ENCODE measurements at regions not wholly inside any gene's neighbourhood (a gene's known extent, or its start where the extent isn't known, plus 50 kb on each side); places are given as distances from the start of the nearest gene placed in this dataset.

DNA sequence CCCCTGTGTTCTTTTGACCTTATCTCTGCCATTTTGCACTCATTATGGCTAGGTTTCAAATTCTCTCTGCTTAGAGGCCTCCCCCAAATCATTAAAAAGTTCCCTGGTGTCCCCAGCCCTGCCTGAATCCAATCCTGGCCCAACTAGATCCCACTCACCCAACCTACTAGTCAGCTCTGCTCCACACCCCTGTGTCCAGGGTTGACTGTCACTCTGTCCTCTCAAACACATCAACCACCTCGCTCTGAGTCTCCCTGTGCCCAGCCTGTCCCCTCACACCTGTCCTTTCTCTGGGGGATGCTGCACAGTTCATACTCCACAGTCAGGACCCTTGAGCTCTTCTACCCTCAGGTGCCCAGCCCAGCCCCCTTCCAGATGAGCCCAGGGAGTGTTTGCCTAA is 154.2 kb upstream of the SV2C start:
- no peak overlapping the region for H3K4me3 ChIP-seq (ENCODE audit: low read depth, low read length)
- DNase-seq (ENCODE audit: extremely low spot score): no peak
- no peak overlapping the region for H3K27ac ChIP-seq (ENCODE audit: low read depth)
- WGBS: 77% methylated on average over 1 of the region's 1 CpG
- no peaks in the 10 kb centered on the region for H3K36me3 ChIP-seq (ENCODE audit: insufficient read depth)
- H3K4me1 ChIP-seq (ENCODE audit: insufficient read depth): no peaks in the 10 kb centered on the region

DNA sequence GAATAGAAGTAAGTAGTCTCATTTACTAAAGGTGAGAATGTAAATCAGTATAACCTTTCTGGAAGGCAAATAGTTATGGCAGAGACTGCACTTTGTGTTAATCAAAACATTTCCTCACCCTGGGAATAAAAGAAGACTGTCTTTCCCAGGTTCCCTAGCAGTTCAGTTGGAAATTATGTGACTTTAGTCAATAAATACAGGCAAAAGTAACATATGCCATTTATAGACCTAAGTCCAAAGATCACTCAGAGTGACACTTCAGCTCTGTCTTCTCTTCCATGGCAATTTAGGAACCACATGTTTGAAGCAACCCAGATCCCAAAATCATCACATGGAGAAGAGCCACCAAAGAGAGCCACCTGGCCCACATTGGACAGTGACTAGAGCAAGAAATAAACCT is 160.7 kb upstream of the SV2C start:
- Histone ChIP-seq H3K4me1 (ENCODE audit: insufficient read depth) (no peaks in the 10 kb centered on the region), H3K36me3 (ENCODE audit: insufficient read depth) (no peaks in the 10 kb centered on the region), H3K4me3 (ENCODE audit: low read depth, low read length) (no peak overlapping the region), H3K27ac (ENCODE audit: low read depth) (no peak overlapping the region)
- no peak for DNase-seq (ENCODE audit: extremely low spot score)

DNA sequence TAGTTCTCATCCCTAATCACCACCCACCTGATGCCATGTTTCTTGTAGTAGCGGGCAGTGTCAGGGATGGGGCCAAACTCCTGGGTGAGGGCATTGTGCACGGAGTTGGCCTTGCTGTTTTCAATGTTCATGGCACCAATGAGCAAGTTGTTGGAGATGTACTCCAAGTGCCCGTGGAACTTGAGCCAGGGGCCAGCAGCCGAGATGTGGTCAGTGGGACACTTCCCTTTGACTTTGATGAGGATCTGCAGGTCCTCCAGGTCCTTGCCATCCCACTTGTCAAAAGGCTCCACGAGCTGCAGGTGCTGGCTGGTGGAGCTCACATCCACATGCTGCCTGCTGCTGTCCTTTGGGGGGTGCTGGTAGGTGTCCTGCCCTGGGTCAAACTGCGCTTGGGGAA is 162.2 kb upstream of the SV2C start:
- H3K27ac ChIP-seq (ENCODE audit: low read depth): no peak overlapping the region
- no peak overlapping the region for H3K4me3 ChIP-seq (ENCODE audit: low read depth, low read length)
- no peaks in the 10 kb centered on the region for H3K36me3 ChIP-seq (ENCODE audit: insufficient read depth)
- 83% methylated on average over 6 of the region's 6 CpGs for WGBS
- H3K4me1 ChIP-seq (ENCODE audit: insufficient read depth): no peaks in the 10 kb centered on the region
- DNase-seq (ENCODE audit: extremely low spot score): no peak

DNA sequence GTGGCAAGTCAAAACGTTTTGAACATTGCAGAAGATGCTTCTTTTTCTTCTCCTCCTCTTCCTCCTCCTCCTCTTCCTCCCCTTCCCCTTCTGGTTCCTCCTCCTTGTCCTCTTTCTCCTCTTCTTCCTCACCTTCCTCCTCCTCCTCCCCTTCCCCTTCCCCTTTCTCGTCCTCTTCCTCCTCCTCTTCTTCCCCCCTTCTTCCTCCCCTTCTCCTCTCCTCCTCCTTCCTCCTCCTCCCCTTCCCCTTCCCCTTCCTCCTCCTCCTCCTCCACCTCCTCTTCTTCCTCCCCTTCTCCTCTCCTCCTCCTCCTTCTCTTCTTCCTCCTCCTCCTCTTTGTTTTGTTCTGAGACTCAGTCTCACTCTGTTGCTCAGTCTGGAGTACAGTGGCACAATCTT is 167.0 kb upstream of the SV2C start:
- Histone ChIP-seq H3K27ac (ENCODE audit: low read depth) (no peak overlapping the region), H3K4me1 (ENCODE audit: insufficient read depth) (no peaks in the 10 kb centered on the region), H3K36me3 (ENCODE audit: insufficient read depth) (no peaks in the 10 kb centered on the region), H3K4me3 (ENCODE audit: low read depth, low read length) (no peak overlapping the region)
- no peak for DNase-seq (ENCODE audit: extremely low spot score)
- 40% methylated on average over 2 of the region's 2 CpGs for WGBS

DNA sequence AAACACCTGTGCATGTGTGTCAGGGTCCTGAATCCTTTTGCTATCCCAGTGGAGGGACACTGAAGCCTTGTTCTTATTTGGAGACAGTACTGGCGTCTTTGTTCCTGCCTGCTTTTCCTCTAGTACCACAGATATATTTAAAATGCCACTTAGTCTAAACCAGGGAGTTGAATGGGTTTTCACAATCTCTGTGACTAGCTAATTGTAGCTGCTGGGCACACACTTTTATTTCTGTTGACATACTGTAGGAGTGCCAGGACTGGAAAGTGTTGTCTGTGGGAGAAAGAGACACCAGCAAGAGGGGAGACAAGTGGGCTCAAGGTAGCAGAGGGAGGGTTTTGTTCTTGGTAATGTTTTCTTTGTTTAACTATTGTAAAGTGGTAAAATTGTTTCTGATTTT is 174.0 kb upstream of the SV2C start:
- no peak overlapping the region for H3K27ac ChIP-seq (ENCODE audit: low read depth)
- no peaks in the 10 kb centered on the region for H3K4me1 ChIP-seq (ENCODE audit: insufficient read depth)
- 66% methylated on average over 1 of the region's 1 CpG for WGBS
- no peak overlapping the region for H3K4me3 ChIP-seq (ENCODE audit: low read depth, low read length)
- no peak for DNase-seq (ENCODE audit: extremely low spot score)
- H3K36me3 ChIP-seq (ENCODE audit: insufficient read depth): no peaks in the 10 kb centered on the region

DNA sequence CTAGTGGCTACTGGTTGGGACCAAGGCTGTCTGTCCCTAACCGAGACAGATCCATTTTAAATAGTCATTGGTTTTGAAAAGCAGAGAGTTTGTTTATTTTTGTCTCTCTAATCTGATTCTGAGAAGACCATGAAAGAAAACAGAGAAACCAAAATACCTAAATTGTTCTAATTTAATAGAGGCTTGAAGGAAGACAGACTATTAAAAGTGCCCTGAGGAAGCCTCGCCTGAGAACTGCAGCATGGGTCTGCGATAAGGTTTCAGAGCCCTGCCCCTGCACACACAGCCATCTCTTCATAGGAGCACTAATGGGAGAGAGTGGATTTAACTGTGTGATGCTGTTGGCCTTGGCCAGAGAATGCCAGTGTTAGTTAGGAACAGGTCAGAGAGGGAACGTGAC is 175.5 kb upstream of the SV2C start:
- no peak overlapping the region for H3K4me3 ChIP-seq (ENCODE audit: low read depth, low read length)
- H3K27ac ChIP-seq (ENCODE audit: low read depth): no peak overlapping the region
- H3K4me1 ChIP-seq (ENCODE audit: insufficient read depth): no peaks in the 10 kb centered on the region
- no peak for DNase-seq (ENCODE audit: extremely low spot score)
- 72% methylated on average over 4 of the region's 4 CpGs for WGBS
- no peaks in the 10 kb centered on the region for H3K36me3 ChIP-seq (ENCODE audit: insufficient read depth)

DNA sequence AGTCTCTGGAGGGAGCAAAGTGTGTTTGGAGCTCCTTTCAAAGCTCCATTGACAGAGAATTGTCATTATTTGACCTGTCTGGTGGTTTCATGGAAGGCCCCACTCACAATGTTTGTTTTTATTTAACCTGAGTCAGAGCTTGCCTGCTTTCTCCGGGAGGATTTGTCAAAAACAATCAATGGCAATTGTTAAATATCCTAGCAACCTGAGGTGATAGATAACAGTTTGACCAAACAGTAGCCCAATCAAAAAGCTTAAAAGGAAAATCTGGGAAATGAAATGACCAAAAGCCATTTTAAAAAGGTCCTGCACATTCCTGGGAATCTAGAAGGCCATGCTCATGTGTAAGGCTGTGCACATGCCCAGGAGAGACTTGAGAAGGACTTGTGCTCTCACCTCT is 177.2 kb upstream of the POC5 start:
- no peak for DNase-seq (ENCODE audit: extremely low spot score)
- H3K27ac ChIP-seq (ENCODE audit: low read depth): no peak overlapping the region
- H3K4me3 ChIP-seq (ENCODE audit: low read depth, low read length): no peak overlapping the region
- WGBS: 69% methylated on average over 1 of the region's 1 CpG
- H3K36me3 ChIP-seq (ENCODE audit: insufficient read depth): no peaks in the 10 kb centered on the region
- no peaks in the 10 kb centered on the region for H3K4me1 ChIP-seq (ENCODE audit: insufficient read depth)

DNA sequence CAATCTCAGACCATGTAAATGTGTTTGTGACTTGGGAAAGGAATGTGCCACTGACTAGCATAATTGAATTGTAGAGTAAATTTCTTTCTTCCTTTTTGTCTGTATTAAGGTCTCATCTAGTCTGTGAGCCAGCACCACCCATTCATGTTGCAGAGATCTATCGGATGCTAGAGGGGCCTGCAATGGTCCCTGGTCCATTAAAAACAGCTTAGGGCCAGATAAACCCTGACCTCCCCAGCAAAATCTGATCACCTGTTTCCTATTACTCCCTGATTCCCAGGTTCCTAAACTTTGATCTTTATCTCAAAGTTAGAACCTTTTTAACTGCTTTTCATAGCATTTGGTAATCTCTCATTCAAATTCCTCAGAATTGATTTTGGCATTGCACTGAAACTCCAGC is 174.5 kb upstream of the POC5 start:
- no peak overlapping the region for H3K4me3 ChIP-seq (ENCODE audit: low read depth, low read length)
- H3K4me1 ChIP-seq (ENCODE audit: insufficient read depth): no peaks in the 10 kb centered on the region
- H3K36me3 ChIP-seq (ENCODE audit: insufficient read depth): no peaks in the 10 kb centered on the region
- no peak for DNase-seq (ENCODE audit: extremely low spot score)
- no peak overlapping the region for H3K27ac ChIP-seq (ENCODE audit: low read depth)
- WGBS: 24% methylated on average over 1 of the region's 1 CpG

DNA sequence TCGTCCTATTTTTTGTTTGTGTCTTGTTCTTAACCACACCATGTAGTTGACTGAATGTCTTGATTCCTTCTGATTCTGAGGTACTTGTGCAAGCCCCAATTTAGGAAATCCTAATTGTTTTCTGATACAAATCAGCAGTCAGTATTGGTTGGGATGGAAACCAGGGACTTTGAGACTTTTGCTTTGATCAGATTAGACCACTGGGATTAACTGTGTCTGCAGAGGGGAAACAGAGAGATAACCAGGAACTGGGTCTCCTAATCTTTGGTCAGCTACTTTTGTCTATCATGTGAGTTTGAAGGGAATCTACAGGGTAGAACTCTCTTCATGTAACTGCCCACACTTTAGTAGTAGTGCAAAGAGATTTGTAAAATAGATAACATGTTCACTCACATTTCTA is 173.8 kb upstream of the POC5 start:
- H3K4me1 ChIP-seq (ENCODE audit: insufficient read depth): no peaks in the 10 kb centered on the region

DNA sequence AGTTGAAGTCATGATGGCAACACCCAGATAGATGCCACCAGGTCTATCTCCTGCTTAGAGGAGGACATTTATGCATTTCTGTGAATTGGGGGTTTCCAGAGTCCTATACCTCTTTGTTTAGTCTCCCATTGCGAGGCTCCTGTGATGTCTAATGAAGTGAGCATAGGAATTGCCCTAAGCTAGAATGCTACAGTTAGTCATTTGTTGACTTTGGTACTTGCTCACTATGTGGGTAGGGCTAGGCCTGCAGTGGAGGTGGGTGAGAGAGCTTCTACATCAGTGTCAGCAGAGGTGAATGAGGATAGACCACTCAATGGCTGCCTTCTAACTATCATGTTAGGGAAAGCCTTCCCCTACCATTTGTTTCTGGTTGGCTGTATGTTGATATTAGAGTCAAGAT is 173.3 kb upstream of the POC5 start:
- Histone ChIP-seq H3K27ac (ENCODE audit: low read depth) (no peak overlapping the region), H3K4me1 (ENCODE audit: insufficient read depth) (no peaks in the 10 kb centered on the region), H3K36me3 (ENCODE audit: insufficient read depth) (no peaks in the 10 kb centered on the region), H3K4me3 (ENCODE audit: low read depth, low read length) (no peak overlapping the region)
- no peak for DNase-seq (ENCODE audit: extremely low spot score)
- WGBS: 68% methylated on average over 1 of the region's 1 CpG

More for the DNA sequence above, 173.8 kb upstream of the POC5 start:
- WGBS: 60% methylated on average over 1 of the region's 1 CpG
- DNase-seq (ENCODE audit: extremely low spot score): no peak
- Histone ChIP-seq H3K27ac (ENCODE audit: low read depth) (no peak overlapping the region), H3K36me3 (ENCODE audit: insufficient read depth) (no peaks in the 10 kb centered on the region), H3K4me3 (ENCODE audit: low read depth, low read length) (no peak overlapping the region)

DNA sequence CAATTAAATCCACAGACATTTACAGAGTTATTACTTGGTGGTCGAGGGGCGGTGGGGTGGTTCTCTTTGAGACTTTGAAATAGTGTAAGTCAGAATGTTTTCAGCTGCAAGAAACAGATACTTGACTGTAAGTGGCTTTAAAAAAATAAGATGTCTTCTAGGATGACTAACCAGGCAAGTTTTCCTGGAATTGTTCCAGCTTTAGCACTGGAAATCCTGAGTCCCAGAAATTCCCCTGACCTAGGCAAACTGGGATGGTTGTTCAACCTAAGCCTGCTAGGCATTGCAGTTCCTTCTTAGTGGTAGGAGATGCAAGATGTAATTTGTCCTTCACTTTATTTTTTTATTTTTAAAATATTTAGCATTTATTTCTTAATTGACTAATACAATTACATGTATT is 169.5 kb upstream of the POC5 start:
- Histone ChIP-seq H3K27ac (ENCODE audit: low read depth) (no peak overlapping the region), H3K36me3 (ENCODE audit: insufficient read depth) (no peaks in the 10 kb centered on the region), H3K4me3 (ENCODE audit: low read depth, low read length) (no peak overlapping the region), H3K4me1 (ENCODE audit: insufficient read depth) (no peaks in the 10 kb centered on the region)
- 38% methylated on average over 2 of the region's 2 CpGs for WGBS
- no peak for DNase-seq (ENCODE audit: extremely low spot score)

DNA sequence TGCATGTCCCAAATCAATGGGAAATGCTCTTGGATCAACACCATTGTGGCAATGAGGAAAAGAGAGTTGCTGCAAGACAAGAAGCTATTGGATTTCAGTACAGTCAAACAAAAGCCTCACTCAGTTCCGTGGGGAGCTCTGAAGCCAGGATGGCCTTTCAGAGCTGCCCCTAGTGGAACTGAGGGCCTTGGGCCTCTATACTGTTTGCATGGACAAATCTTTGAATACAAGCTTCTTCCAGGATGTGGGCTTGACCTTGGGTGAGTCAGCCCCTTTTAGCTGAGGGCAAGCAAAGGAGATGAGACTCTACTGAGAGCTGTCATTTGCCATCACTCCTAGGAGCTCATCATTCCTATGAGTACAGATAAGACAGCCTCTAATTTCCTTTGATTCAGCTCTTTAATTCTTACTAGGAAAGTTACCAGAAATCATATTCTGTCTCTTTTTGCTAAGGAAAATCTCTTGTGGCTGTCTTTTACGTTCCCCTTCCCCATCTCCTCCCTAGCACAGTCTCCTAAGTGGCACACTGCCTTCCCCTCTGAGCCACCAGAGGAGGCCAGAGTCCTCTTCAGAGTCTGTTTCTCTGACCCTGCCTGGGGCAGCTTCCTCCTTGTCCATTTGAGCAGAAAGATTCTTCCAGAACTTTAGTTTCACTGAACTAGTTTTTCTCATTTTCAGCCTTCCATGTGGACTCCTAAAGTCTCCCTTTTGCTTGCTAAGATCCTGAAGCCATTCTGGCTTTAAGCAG is 168.8 kb upstream of the POC5 start:
- Histone ChIP-seq H3K4me3 (ENCODE audit: low read depth, low read length) (no peak overlapping the region), H3K36me3 (ENCODE audit: insufficient read depth) (no peaks in the 10 kb centered on the region), H3K27ac (ENCODE audit: low read depth) (no peak overlapping the region), H3K4me1 (ENCODE audit: insufficient read depth) (no peaks in the 10 kb centered on the region)
- no peak for DNase-seq (ENCODE audit: extremely low spot score)
- 47% methylated on average over 2 of the region's 2 CpGs for WGBS

DNA sequence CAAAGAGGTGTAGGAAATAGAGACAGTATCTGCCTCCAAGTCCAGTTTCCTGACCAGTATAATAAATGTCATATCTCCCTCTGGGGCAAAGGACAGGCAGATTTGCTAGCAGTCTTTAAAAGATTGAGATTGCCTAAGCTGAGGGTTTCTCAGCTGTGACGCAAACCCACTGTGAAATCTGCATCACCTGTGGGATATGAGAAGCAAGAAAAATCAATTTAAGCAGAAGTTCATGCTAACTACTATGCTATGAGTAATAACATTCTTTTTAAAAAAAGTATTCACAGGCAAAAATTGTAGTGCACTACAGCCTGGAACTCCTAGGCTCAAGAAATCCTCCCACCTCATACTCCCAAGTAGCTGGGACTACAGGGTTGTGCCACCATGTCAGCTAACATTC is 168.1 kb upstream of the POC5 start:
- DNase-seq (ENCODE audit: extremely low spot score): no peak
- H3K4me3 ChIP-seq (ENCODE audit: low read depth, low read length): no peak overlapping the region
- H3K27ac ChIP-seq (ENCODE audit: low read depth): no peak overlapping the region
- WGBS: 70% methylated on average over 1 of the region's 1 CpG
- H3K36me3 ChIP-seq (ENCODE audit: insufficient read depth): no peaks in the 10 kb centered on the region
- H3K4me1 ChIP-seq (ENCODE audit: insufficient read depth): no peaks in the 10 kb centered on the region

DNA sequence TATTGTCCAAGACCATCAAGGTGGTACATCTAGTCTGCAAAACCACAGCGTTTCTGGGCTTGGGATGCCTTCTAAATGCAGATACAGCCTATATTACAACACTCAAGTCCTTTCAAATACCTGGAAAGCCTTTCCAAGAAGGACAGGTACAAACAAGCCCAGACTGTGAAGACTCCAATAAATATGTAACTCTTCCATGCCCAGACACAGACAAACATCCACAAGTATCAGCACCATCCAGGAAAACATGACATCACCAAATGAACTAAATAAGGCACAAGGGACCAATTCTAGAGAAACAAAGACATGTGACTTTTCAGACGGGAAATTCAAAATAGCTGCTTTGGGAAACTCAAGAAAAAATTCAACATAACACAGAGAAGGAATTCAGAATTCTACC is 152.7 kb upstream of the POC5 start:
- no peak for DNase-seq (ENCODE audit: extremely low spot score)
- no peaks in the 10 kb centered on the region for H3K4me1 ChIP-seq (ENCODE audit: insufficient read depth)
- WGBS: 56% methylated on average over 2 of the region's 2 CpGs
- H3K36me3 ChIP-seq (ENCODE audit: insufficient read depth): no peaks in the 10 kb centered on the region
- H3K4me3 ChIP-seq (ENCODE audit: low read depth, low read length): no peak overlapping the region
- no peak overlapping the region for H3K27ac ChIP-seq (ENCODE audit: low read depth)

DNA sequence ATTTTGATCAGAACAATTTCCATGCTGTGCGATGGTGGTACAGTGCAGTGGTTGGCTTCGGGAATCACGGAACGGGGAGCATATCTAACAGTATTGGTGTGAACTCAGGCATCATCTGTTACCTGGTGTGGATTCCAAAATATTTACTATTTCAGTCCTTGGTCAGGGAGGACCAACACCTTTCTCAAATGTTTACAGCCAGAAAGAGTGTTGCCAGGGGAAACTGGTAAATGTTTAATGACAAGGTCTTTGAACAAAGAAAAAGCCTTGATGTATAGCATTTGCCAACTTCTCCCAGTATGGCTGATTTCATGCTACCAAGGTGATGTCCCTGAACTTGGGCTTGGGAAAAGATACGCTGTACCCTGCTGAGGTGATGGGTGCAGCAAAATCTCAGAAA is 145.6 kb upstream of the POC5 start:
- Histone ChIP-seq H3K27ac (ENCODE audit: low read depth) (no peak overlapping the region), H3K4me3 (ENCODE audit: low read depth, low read length) (no peak overlapping the region), H3K36me3 (ENCODE audit: insufficient read depth) (no peaks in the 10 kb centered on the region), H3K4me1 (ENCODE audit: insufficient read depth) (no peaks in the 10 kb centered on the region)
- 88% methylated on average over 5 of the region's 5 CpGs for WGBS
- DNase-seq (ENCODE audit: extremely low spot score): no peak

All from urinary bladder (tissue), 3 donors.